SK-N-SH treated with all-trans-retinoic acid at 6 μM for 48 hours (cell line): ENCODE measurements at regions not wholly inside any gene's neighbourhood (a gene's known extent, or its start where the extent isn't known, plus 50 kb on each side); places are given as distances from the start of the nearest gene placed in this dataset.

ENCODE experiments used
- ARNTL ChIP-seq: fragments of 450-650 bp; formaldehyde crosslinking; IDR thresholded peaks from 2 replicates; pipeline ENCODE4 v1.5.0; 2020; ENCODE audit warnings: low read depth, mild to moderate bottlenecking, moderate library complexity, borderline replicate concordance
- ESRRG ChIP-seq: fragments of 250-450 bp; sonication (Bioruptor Pico); IDR thresholded peaks from 2 replicates; pipeline ENCODE4 v1.6.1; 2021; ENCODE audit warnings: mild to moderate bottlenecking
- ISL1 ChIP-seq: fragments of 250-450 bp; sonication (Bioruptor Pico); IDR thresholded peaks from 2 replicates; pipeline ENCODE4 v2.1.2; 2022; ENCODE audit warnings: mild to moderate bottlenecking, moderate library complexity
- PATZ1 ChIP-seq: fragments of 250-450 bp; sonication (Bioruptor Pico); IDR thresholded peaks from 2 replicates; pipeline ENCODE4 v1.8.0; 2020; ENCODE audit warnings: mild to moderate bottlenecking, moderate library complexity, borderline replicate concordance
- RARB ChIP-seq: fragments of 250-450 bp; sonication (Bioruptor Pico); IDR thresholded peaks from 2 replicates; pipeline ENCODE4 v1.8.0; 2021; ENCODE audit warnings: mild to moderate bottlenecking, moderate library complexity
- ZFP3 ChIP-seq: fragments of 250-450 bp; sonication (Bioruptor Pico); IDR thresholded peaks from 2 replicates; pipeline ENCODE4 v1.5.0; 2020; ENCODE audit warnings: mild to moderate bottlenecking, moderate library complexity
- ZFP30 ChIP-seq: fragments of 450-650 bp; formaldehyde crosslinking; IDR thresholded peaks from 2 replicates; pipeline ENCODE4 v1.5.0; 2022; ENCODE audit warnings: mild to moderate bottlenecking, moderate library complexity
- ZNF565 ChIP-seq: fragments of 450-650 bp; formaldehyde crosslinking; conservative IDR thresholded peaks from 2 replicates; pipeline ENCODE4 v1.5.0; 2020; ENCODE audit warnings: low read depth, mild to moderate bottlenecking, moderate library complexity
- ZNF70 ChIP-seq: fragments of 450-650 bp; formaldehyde crosslinking; IDR thresholded peaks from 2 replicates; pipeline ENCODE4 v1.5.0; 2020; ENCODE audit warnings: mild to moderate bottlenecking, moderate library complexity
- TF ChIP-seq, protein P1 (sequence below): fragments of 250-450 bp; sonication (Bioruptor Pico); IDR thresholded peaks from 2 replicates; pipeline ENCODE4 v1.5.1; 2021; ENCODE audit warnings: mild to moderate bottlenecking, moderate library complexity

DNA sequence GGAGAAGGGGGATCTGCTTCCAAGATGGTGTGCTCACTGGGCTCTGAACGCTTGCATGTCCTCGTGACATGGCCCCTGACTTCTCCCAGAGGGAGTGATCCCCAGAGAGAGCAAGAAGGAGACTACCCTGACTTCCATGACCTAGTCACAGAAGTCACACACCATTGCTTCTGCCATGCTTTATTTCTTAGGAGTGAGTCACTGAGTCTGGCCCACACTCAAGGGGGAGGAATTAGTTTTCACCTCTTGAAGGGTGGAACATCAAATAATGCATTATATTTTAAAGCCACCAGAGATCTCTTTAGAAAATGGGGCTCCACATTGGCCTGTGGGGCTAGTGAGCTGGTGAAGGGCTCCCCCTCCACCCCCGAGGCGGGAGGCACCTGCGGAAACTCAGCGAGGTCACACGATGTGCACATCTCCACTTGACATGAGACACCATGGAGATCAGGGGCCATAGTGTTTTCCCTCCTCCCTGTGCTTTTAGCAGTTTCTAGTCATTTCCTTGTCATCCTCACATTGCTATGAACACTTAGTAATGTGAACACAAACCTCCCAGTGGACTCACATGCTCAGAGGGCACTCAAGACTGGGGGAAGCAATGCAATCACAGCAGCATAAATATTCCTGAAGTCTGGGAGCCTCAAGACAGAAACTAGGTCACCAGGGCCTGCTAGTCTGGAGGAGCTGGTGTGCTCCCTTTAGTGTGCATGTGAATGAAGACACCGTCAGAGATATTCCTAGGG lies 87.4 kb upstream of the FZD10 start:
- TF ChIP-seq ZNF565 (CRISPR knock-in tag) (no peak), ZNF70 (CRISPR knock-in tag) (no peak), ISL1 (CRISPR knock-in tag) (no peak), PATZ1 (CRISPR knock-in tag) (no peak), ARNTL (no peak), ESRRG (CRISPR knock-in tag) (no peak), ZFP30 (CRISPR knock-in tag) (no peak), RARB (no peak), ZFP3 (CRISPR knock-in tag) (no peak)
- TF ChIP-seq, protein P1, sequence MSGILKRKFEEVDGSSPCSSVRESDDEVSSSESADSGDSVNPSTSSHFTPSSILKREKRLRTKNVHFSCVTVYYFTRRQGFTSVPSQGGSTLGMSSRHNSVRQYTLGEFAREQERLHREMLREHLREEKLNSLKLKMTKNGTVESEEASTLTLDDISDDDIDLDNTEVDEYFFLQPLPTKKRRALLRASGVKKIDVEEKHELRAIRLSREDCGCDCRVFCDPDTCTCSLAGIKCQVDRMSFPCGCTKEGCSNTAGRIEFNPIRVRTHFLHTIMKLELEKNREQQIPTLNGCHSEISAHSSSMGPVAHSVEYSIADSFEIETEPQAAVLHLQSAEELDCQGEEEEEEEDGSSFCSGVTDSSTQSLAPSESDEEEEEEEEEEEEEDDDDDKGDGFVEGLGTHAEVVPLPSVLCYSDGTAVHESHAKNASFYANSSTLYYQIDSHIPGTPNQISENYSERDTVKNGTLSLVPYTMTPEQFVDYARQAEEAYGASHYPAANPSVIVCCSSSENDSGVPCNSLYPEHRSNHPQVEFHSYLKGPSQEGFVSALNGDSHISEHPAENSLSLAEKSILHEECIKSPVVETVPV (CRISPR knock-in tag): no peak
